ENCODE measurements at regions not wholly inside any gene's neighbourhood (a gene's known extent, or its start where the extent isn't known, plus 50 kb on each side); places are given as distances from the start of the nearest gene placed in this dataset.

DNA sequence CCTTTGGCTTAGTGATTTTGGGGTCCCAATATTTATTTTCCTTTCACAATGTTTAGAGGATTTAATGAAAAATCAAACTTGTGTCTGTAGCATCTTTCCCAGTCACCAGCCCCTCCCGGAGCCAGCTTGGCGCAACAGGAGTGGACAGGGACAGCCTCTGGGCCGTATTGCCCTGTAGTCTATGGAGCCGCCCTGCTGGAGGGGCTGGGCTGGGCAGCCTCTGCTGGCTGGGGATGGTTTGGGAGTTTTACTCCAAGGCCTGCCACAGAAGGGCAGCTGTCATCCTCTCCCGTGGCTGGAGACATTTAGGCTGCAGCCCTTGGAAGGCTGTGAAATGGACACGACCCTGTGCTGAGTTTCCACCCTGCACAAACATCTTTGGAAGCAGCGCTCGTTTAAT is 89.4 kb upstream of the RGMA start:
- H3K9me3 ChIP-seq (ENCODE audit: low read length) = no peaks in the 10 kb centered on the region
- H3K9ac ChIP-seq (ENCODE audit: low read length) = no peak overlapping the region
- peak; percentile 26 for DNase-seq
- H3K9me2 ChIP-seq (replicated peaks; ENCODE audit: insufficient read depth, low read length) = no peaks in the 10 kb centered on the region
- H3K79me2 ChIP-seq (ENCODE audit: low read length) = no peaks in the 10 kb centered on the region
- H2AFZ ChIP-seq (ENCODE audit: low read length) = no peak overlapping the region
- H3K4me2 ChIP-seq (ENCODE audit: low read depth, low read length, poor library complexity, severe bottlenecking) = no peak overlapping the region
- H3K27me3 ChIP-seq (ENCODE audit: low read length) = no peaks in the 10 kb centered on the region
- H3K36me3 ChIP-seq (ENCODE audit: insufficient read depth, low read length) = no peaks in the 10 kb centered on the region
- H4K20me1 ChIP-seq (ENCODE audit: insufficient read depth, low read depth, low read length) = no peaks in the 10 kb centered on the region
- H3K4me3 ChIP-seq (ENCODE audit: low read length) = no peak overlapping the region
- peaks cover 8% of the 10 kb centered on the region for H3K4me1 ChIP-seq (ENCODE audit: low read length)
- H3K27ac ChIP-seq (ENCODE audit: low read length) = no peak overlapping the region

DNA sequence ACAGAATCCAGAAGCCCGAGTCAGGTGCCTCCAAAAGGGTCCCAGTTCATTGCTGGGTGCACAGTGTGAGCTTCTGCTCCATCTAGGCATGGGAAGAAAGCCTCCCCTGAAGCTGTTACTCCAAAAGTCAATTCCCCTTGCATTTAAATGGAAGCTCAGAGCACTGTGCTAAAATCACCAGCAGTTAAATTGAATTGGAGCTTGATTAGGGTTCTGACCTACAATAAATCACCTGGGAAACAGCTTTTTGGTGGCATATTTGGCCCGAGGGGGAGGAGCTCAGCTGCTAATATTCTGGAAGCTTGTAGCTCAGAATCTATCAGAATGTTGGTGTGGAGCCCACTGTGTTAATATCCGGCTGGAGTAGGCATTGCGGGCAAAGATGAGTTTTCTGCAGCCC is 87.1 kb upstream of the RGMA start:
- Histone ChIP-seq H3K27ac (ENCODE audit: low read length) (no peak overlapping the region), H3K27me3 (ENCODE audit: low read length) (no peaks in the 10 kb centered on the region), H2AFZ (ENCODE audit: low read length) (no peak overlapping the region), H3K79me2 (ENCODE audit: low read length) (no peaks in the 10 kb centered on the region), H3K9me3 (ENCODE audit: low read length) (no peaks in the 10 kb centered on the region), H3K4me2 (ENCODE audit: low read depth, low read length, poor library complexity, severe bottlenecking) (no peak overlapping the region), H3K4me3 (ENCODE audit: low read length) (no peak overlapping the region), H3K36me3 (ENCODE audit: insufficient read depth, low read length) (no peaks in the 10 kb centered on the region), H3K9ac (ENCODE audit: low read length) (no peak overlapping the region), H3K9me2 (replicated peaks; ENCODE audit: insufficient read depth, low read length) (no peaks in the 10 kb centered on the region), H4K20me1 (ENCODE audit: insufficient read depth, low read depth, low read length) (no peaks in the 10 kb centered on the region), H3K4me1 (ENCODE audit: low read length) (peaks cover 8% of the 10 kb centered on the region)
- no peak for DNase-seq

- H3K36me3 ChIP-seq (ENCODE audit: insufficient read depth, low read length) = no peaks in the 10 kb centered on the region
- no peaks in the 10 kb centered on the region for H3K27me3 ChIP-seq (ENCODE audit: low read length)
- H3K79me2 ChIP-seq (ENCODE audit: low read length) = no peaks in the 10 kb centered on the region
- no peak for DNase-seq
- no peak overlapping the region for H2AFZ ChIP-seq (ENCODE audit: low read length)
- no peaks in the 10 kb centered on the region for H3K9me2 ChIP-seq (replicated peaks; ENCODE audit: insufficient read depth, low read length)
- H4K20me1 ChIP-seq (ENCODE audit: insufficient read depth, low read depth, low read length) = no peaks in the 10 kb centered on the region
- H3K4me3 ChIP-seq (ENCODE audit: low read length) = no peak overlapping the region
- H3K9me3 ChIP-seq (ENCODE audit: low read length) = no peaks in the 10 kb centered on the region
- no peak overlapping the region for H3K27ac ChIP-seq (ENCODE audit: low read length)
- no peak overlapping the region for H3K4me2 ChIP-seq (ENCODE audit: low read depth, low read length, poor library complexity, severe bottlenecking)
- peaks cover 8% of the 10 kb centered on the region for H3K4me1 ChIP-seq (ENCODE audit: low read length)
- no peak overlapping the region for H3K9ac ChIP-seq (ENCODE audit: low read length)
These were observed 85.8 kb upstream of the RGMA start for GRCh38 chr15:93174836-93175235.

DNA sequence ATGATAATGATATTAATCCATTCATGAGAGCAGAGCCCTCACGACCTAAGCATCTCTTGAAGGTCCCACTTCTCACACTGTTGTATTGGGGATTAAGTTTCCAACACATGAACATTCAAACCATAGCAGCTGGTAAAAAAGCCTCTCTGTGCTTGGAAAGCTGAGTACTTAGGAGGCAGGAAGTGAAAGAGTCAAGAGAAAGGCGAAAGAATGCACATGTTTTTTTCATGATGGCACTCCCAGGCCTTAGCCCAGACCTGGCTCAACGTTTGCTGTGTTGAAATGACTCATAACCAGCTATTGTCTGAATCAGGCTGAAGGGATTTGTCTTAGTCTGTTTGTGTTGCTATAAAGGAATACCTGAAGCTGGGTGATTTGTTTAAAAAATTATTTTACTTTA is 84.4 kb upstream of the RGMA start:
- Histone ChIP-seq H3K36me3 (ENCODE audit: insufficient read depth, low read length) (no peaks in the 10 kb centered on the region), H3K79me2 (ENCODE audit: low read length) (no peaks in the 10 kb centered on the region), H3K4me2 (ENCODE audit: low read depth, low read length, poor library complexity, severe bottlenecking) (no peak overlapping the region), H3K9me3 (ENCODE audit: low read length) (no peaks in the 10 kb centered on the region), H3K9me2 (replicated peaks; ENCODE audit: insufficient read depth, low read length) (no peaks in the 10 kb centered on the region), H4K20me1 (ENCODE audit: insufficient read depth, low read depth, low read length) (no peaks in the 10 kb centered on the region; the same call in 1 of the 2 replicates), H3K4me3 (ENCODE audit: low read length) (no peak overlapping the region), H3K4me1 (ENCODE audit: low read length) (no peaks in the 10 kb centered on the region), H3K9ac (ENCODE audit: low read length) (no peak overlapping the region), H2AFZ (ENCODE audit: low read length) (no peak overlapping the region), H3K27me3 (ENCODE audit: low read length) (no peaks in the 10 kb centered on the region), H3K27ac (ENCODE audit: low read length) (no peak overlapping the region)
- DNase-seq = no peak

GRCh38 chr15:93171476-93171875 is 82.5 kb upstream of the RGMA start:
- Histone ChIP-seq H3K27me3 (ENCODE audit: low read length) (no peaks in the 10 kb centered on the region), H3K9me3 (ENCODE audit: low read length) (no peaks in the 10 kb centered on the region), H3K4me3 (ENCODE audit: low read length) (no peak overlapping the region), H3K9me2 (replicated peaks; ENCODE audit: insufficient read depth, low read length) (no peaks in the 10 kb centered on the region), H3K27ac (ENCODE audit: low read length) (no peak overlapping the region), H3K36me3 (ENCODE audit: insufficient read depth, low read length) (no peaks in the 10 kb centered on the region), H3K4me1 (ENCODE audit: low read length) (no peaks in the 10 kb centered on the region), H3K9ac (ENCODE audit: low read length) (no peak overlapping the region), H3K79me2 (ENCODE audit: low read length) (no peaks in the 10 kb centered on the region), H3K4me2 (ENCODE audit: low read depth, low read length, poor library complexity, severe bottlenecking) (no peak overlapping the region), H2AFZ (ENCODE audit: low read length) (no peak overlapping the region), H4K20me1 (ENCODE audit: insufficient read depth, low read depth, low read length) (no peaks in the 10 kb centered on the region; the same call in 1 of the 2 replicates)
- no peak for DNase-seq

GRCh38 chr15:93170329-93170728 is 81.3 kb upstream of the RGMA start:
- no peaks in the 10 kb centered on the region for H3K27me3 ChIP-seq (ENCODE audit: low read length)
- H3K9ac ChIP-seq (ENCODE audit: low read length) = no peak overlapping the region
- no peak overlapping the region for H3K4me2 ChIP-seq (ENCODE audit: low read depth, low read length, poor library complexity, severe bottlenecking)
- H2AFZ ChIP-seq (ENCODE audit: low read length) = no peak overlapping the region
- DNase-seq = no peak
- no peak overlapping the region for H3K4me3 ChIP-seq (ENCODE audit: low read length)
- no peaks in the 10 kb centered on the region for H3K9me3 ChIP-seq (ENCODE audit: low read length)
- no peak overlapping the region for H3K27ac ChIP-seq (ENCODE audit: low read length)
- H3K36me3 ChIP-seq (ENCODE audit: insufficient read depth, low read length) = no peaks in the 10 kb centered on the region
- no peaks in the 10 kb centered on the region for H3K9me2 ChIP-seq (replicated peaks; ENCODE audit: insufficient read depth, low read length)
- no peaks in the 10 kb centered on the region for H3K79me2 ChIP-seq (ENCODE audit: low read length)
- no peaks in the 10 kb centered on the region; the same call in 1 of the 2 replicates for H4K20me1 ChIP-seq (ENCODE audit: insufficient read depth, low read depth, low read length)
- no peaks in the 10 kb centered on the region for H3K4me1 ChIP-seq (ENCODE audit: low read length)

GRCh38 chr15:93168910-93169309 is 79.9 kb upstream of the RGMA start:
- DNase-seq = no peak
- no peak overlapping the region for H3K4me3 ChIP-seq (ENCODE audit: low read length)

GRCh38 chr15:93167291-93167690 is 78.3 kb upstream of the RGMA start:
- Histone ChIP-seq H3K9ac (ENCODE audit: low read length) (no peak overlapping the region), H3K79me2 (ENCODE audit: low read length) (no peaks in the 10 kb centered on the region)

More at GRCh38 chr15:93168910-93169309, 79.9 kb upstream of the RGMA start:
- no peaks in the 10 kb centered on the region for H3K4me1 ChIP-seq (ENCODE audit: low read length)
- H4K20me1 ChIP-seq (ENCODE audit: insufficient read depth, low read depth, low read length) = no peaks in the 10 kb centered on the region; the same call in 1 of the 2 replicates
- H3K36me3 ChIP-seq (ENCODE audit: insufficient read depth, low read length) = no peaks in the 10 kb centered on the region
- H2AFZ ChIP-seq (ENCODE audit: low read length) = no peak overlapping the region
- no peaks in the 10 kb centered on the region for H3K9me3 ChIP-seq (ENCODE audit: low read length)
- H3K79me2 ChIP-seq (ENCODE audit: low read length) = no peaks in the 10 kb centered on the region
- no peak overlapping the region for H3K9ac ChIP-seq (ENCODE audit: low read length)
- H3K9me2 ChIP-seq (replicated peaks; ENCODE audit: insufficient read depth, low read length) = no peaks in the 10 kb centered on the region
- no peak overlapping the region for H3K4me2 ChIP-seq (ENCODE audit: low read depth, low read length, poor library complexity, severe bottlenecking)
- H3K27me3 ChIP-seq (ENCODE audit: low read length) = no peaks in the 10 kb centered on the region
- H3K27ac ChIP-seq (ENCODE audit: low read length) = no peak overlapping the region

GRCh38 chr15:93166675-93167074 is 77.7 kb upstream of the RGMA start:
- H3K4me3 ChIP-seq (ENCODE audit: low read length) = no peak overlapping the region
- H3K36me3 ChIP-seq (ENCODE audit: insufficient read depth, low read length) = no peaks in the 10 kb centered on the region
- H3K27me3 ChIP-seq (ENCODE audit: low read length) = no peaks in the 10 kb centered on the region
- no peak for DNase-seq
- no peaks in the 10 kb centered on the region; the same call in 1 of the 2 replicates for H4K20me1 ChIP-seq (ENCODE audit: insufficient read depth, low read depth, low read length)
- H3K4me1 ChIP-seq (ENCODE audit: low read length) = no peaks in the 10 kb centered on the region
- no peak overlapping the region for H3K4me2 ChIP-seq (ENCODE audit: low read depth, low read length, poor library complexity, severe bottlenecking)
- H3K79me2 ChIP-seq (ENCODE audit: low read length) = no peaks in the 10 kb centered on the region
- no peaks in the 10 kb centered on the region for H3K9me2 ChIP-seq (replicated peaks; ENCODE audit: insufficient read depth, low read length)
- no peak overlapping the region for H3K27ac ChIP-seq (ENCODE audit: low read length)
- no peaks in the 10 kb centered on the region for H3K9me3 ChIP-seq (ENCODE audit: low read length)
- no peak overlapping the region for H3K9ac ChIP-seq (ENCODE audit: low read length)
- no peak overlapping the region for H2AFZ ChIP-seq (ENCODE audit: low read length)

More at GRCh38 chr15:93167291-93167690, 78.3 kb upstream of the RGMA start:
- DNase-seq = no peak
- Histone ChIP-seq H3K36me3 (ENCODE audit: insufficient read depth, low read length) (no peaks in the 10 kb centered on the region), H2AFZ (ENCODE audit: low read length) (no peak overlapping the region), H3K4me2 (ENCODE audit: low read depth, low read length, poor library complexity, severe bottlenecking) (no peak overlapping the region), H3K4me3 (ENCODE audit: low read length) (no peak overlapping the region), H3K27ac (ENCODE audit: low read length) (no peak overlapping the region), H3K9me3 (ENCODE audit: low read length) (no peaks in the 10 kb centered on the region), H3K27me3 (ENCODE audit: low read length) (no peaks in the 10 kb centered on the region), H3K9me2 (replicated peaks; ENCODE audit: insufficient read depth, low read length) (no peaks in the 10 kb centered on the region), H3K4me1 (ENCODE audit: low read length) (no peaks in the 10 kb centered on the region), H4K20me1 (ENCODE audit: insufficient read depth, low read depth, low read length) (no peaks in the 10 kb centered on the region; the same call in 1 of the 2 replicates)

Measured in Karpas-422 (cell line).